ENCODE measurements at regions not wholly inside any gene's neighbourhood (a gene's known extent, or its start where the extent isn't known, plus 50 kb on each side); places are given as distances from the start of the nearest gene placed in this dataset.

DNA sequence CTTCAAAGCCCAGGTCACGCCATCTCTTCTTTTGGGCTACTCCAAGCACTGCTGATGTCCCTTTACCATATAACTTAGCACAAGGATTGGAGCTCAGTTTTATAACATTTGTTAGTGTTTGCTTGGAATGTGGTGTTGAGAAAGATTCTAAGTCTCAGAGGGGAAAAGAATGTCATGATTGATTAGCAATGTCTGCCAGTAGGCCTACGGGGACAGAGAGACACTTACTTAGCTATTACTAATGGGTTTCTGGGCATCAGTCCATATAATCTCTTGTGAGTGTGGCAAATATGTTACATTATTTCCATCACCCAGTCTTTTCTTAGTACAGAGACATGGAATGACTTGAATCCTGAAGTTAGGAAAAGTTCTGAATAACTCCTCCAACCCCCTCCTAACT is 75.4 kb upstream of the FSHB start:
- intact Hi-C loops (cut with DNase I) = no loop called here
- ATAC-seq (no peak), DNase-seq (no peak)
- no peaks in the 10 kb centered on the region for H3K4me1 ChIP-seq (ENCODE audit: control insufficient read depth, insufficient read depth, low read length)
- WGBS = 65% methylated on average over 2 of the region's 2 CpGs
- H3K27ac ChIP-seq (ENCODE audit: low read length) = no peak overlapping the region
- no peaks in the 10 kb centered on the region for H3K27me3 ChIP-seq (ENCODE audit: control insufficient read depth, insufficient read depth)
- H3K4me3 ChIP-seq (ENCODE audit: low read length) = no peak overlapping the region
- no peaks in the 10 kb centered on the region for H3K9me3 ChIP-seq (ENCODE audit: control insufficient read depth, low read length)

DNA sequence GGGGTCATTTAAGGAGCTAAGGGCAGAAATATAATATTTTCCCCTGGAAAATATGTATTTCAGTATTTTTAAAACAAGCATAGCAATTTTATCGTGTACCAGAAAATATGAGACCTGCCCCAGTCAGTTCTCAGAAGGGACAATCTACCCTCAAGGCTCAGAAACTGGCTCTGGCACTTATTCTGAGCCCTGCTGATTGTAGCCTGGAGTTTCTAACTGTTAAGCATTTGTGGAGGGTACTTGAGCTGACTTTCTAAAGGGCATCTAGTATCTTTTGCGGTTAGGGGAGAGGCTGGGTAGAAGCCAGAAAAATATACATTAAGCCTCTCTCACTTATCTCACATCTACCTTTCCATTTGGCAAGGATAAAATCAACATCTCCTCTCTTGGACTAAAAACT is 71.3 kb upstream of the FSHB start:
- intact Hi-C loops (cut with DNase I) = no loop called here
- Histone ChIP-seq H3K4me3 (ENCODE audit: low read length) (no peak overlapping the region), H3K27me3 (ENCODE audit: control insufficient read depth, insufficient read depth) (no peaks in the 10 kb centered on the region), H3K27ac (ENCODE audit: low read length) (no peak overlapping the region), H3K4me1 (ENCODE audit: control insufficient read depth, insufficient read depth, low read length) (no peaks in the 10 kb centered on the region), H3K9me3 (ENCODE audit: control insufficient read depth, low read length) (no peaks in the 10 kb centered on the region)
- ATAC-seq = no peak
- 70% methylated on average over 2 of the region's 2 CpGs for WGBS
- no peak for DNase-seq

DNA sequence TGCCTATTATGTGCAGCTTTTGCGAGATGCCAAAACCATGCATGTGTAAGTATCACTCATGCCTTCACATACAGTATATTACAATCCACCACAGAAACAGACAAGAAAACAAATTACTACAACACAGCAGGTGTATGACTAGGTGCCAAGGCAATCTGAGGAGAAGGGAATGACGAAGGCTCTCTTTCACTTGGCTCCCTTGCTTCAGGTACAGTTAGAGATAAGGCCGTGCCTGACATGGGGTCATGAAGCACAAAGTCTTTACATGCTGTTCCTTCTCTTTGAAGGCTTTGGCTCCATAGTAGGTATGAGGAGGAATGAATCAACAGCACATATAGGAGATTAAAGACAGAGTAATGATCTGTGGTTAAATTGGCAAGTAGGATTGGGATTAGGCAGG is 65.2 kb upstream of the FSHB start:
- DNase-seq (no peak), ATAC-seq (no peak)
- Histone ChIP-seq H3K27ac (ENCODE audit: low read length) (no peak overlapping the region), H3K4me3 (ENCODE audit: low read length) (no peak overlapping the region), H3K27me3 (ENCODE audit: control insufficient read depth, insufficient read depth) (no peaks in the 10 kb centered on the region), H3K4me1 (ENCODE audit: control insufficient read depth, insufficient read depth, low read length) (no peaks in the 10 kb centered on the region), H3K9me3 (ENCODE audit: control insufficient read depth, low read length) (no peaks in the 10 kb centered on the region)
- intact Hi-C loops (cut with DNase I) = no loop called here
- WGBS = 85% methylated on average over 3 of the region's 3 CpGs

DNA sequence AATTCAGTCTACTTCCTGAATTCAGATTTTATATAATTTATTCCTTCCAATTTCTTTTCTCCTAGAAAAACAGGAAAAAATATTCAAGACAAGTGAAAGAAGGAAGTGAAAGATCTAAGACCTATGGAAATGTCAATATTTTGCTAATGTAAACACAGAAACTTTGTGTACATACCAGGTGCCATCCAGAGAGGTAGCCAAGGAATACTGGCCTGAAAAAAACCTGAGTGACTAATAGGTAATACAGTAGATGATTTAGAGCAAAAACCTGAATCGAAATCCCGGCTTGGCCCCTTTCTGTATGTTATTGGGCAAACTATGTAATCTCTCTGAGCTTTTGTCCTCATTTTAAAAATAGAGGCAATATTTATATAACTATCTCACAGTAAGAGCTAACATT is 59.2 kb upstream of the FSHB start:
- 89% methylated on average over 2 of the region's 2 CpGs for WGBS
- ATAC-seq (no peak), DNase-seq (no peak)
- H3K27me3 ChIP-seq (ENCODE audit: control insufficient read depth, insufficient read depth) = no peaks in the 10 kb centered on the region
- H3K9me3 ChIP-seq (ENCODE audit: control insufficient read depth, low read length) = no peaks in the 10 kb centered on the region
- H3K27ac ChIP-seq (ENCODE audit: low read length) = no peak overlapping the region
- H3K4me3 ChIP-seq (ENCODE audit: low read length) = no peak overlapping the region
- intact Hi-C loops (cut with DNase I) = no loop called here
- H3K4me1 ChIP-seq (ENCODE audit: control insufficient read depth, insufficient read depth, low read length) = no peaks in the 10 kb centered on the region

DNA sequence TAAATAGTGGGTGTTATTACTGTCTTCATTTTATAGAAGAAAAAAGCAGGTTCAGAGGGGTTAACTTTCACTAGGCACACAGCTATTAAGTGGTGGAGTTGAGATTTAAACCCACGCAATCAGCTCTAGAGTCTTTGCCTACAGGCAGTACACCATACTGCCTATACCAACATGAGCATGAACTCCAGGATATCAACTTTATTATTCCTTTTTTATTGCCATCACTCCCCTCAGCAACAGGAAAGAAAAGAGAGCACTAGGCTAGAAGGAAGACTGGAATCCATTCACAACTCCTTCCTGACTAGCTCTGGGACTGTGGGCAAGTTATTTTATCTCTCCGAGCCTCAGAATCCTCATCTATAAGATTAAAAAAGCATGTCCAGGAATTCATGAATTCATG is 58.7 kb upstream of the FSHB start:
- WGBS = 85% methylated on average over 2 of the region's 2 CpGs

DNA sequence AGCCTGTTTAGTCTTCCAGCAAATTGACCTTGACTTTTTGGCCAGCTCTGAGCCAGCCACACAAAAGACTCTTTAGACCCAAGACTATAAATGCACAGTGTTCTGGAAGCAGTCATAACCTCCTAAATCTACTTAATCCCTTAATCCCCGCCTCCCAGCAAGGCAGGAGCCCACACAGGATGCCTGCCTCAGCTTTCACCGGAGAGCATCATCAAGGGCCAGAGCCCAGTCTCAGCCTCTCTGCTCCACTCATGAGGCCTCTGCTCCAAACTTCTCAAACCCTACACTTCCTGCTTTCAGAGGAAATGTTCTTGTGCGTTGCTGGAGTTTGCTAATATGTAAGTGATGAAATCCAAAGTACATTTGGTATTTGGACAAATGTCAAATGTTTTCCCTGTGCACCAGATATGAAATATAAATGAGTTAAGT is 57.9 kb upstream of the FSHB start:
- intact Hi-C loops (cut with DNase I) = no loop called here
- no peaks in the 10 kb centered on the region for H3K27me3 ChIP-seq (ENCODE audit: control insufficient read depth, insufficient read depth)
- peak; percentile 55 to 87 for ATAC-seq
- no peaks in the 10 kb centered on the region for H3K4me1 ChIP-seq (ENCODE audit: control insufficient read depth, insufficient read depth, low read length)
- WGBS = 36% methylated on average over 3 of the region's 3 CpGs
- H3K27ac ChIP-seq (ENCODE audit: low read length) = no peak overlapping the region
- H3K9me3 ChIP-seq (ENCODE audit: control insufficient read depth, low read length) = no peaks in the 10 kb centered on the region
- no peak overlapping the region for H3K4me3 ChIP-seq (ENCODE audit: low read length)
- DNase-seq = peak in 1 of 3 donors; percentile 45

More for the DNA sequence above, 58.7 kb upstream of the FSHB start:
- Histone ChIP-seq H3K4me3 (ENCODE audit: low read length) (no peak overlapping the region), H3K9me3 (ENCODE audit: control insufficient read depth, low read length) (no peaks in the 10 kb centered on the region), H3K27me3 (ENCODE audit: control insufficient read depth, insufficient read depth) (no peaks in the 10 kb centered on the region), H3K27ac (ENCODE audit: low read length) (no peak overlapping the region), H3K4me1 (ENCODE audit: control insufficient read depth, insufficient read depth, low read length) (no peaks in the 10 kb centered on the region)
- no peak for DNase-seq
- intact Hi-C loops (cut with DNase I) = no loop called here
- no peak for ATAC-seq

DNA sequence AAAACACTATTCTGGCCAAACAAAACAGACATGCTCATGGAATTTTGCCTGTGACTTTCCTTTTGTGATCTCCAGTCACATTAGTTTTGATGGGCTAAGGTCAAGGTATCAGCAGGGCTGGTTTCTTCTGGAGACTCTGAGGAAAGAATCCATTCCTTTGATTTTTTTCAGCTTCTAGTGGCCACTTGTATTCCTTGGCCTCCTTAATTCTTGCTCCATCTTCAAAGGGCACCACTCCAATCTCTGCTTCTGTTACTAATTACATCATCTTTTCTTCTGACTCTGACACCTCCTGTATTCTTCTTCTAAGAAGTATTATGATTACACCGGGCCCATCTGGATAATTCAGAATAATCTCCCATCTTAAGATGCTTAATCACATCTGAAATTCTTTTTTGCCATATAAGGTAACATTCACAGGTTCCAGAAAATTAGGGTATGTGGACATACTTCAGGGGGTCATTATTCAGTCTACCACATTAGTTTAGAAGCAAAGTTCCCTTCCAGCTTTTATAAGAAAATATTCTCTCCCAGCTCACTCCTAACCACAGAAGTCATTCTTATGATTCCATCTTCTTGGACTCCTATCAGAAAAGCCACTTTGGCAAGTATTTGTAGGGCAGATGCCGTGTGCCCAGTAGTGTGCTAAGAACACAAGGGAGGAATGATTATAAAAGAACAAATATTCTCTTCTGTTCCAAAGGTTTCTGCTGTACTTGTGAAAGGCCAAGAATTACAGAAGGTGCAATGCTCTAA is 56.4 kb upstream of the FSHB start:
- no peak overlapping the region for H3K4me3 ChIP-seq (ENCODE audit: low read length)
- intact Hi-C loops (cut with DNase I) = no loop called here
- no peak overlapping the region for H3K27ac ChIP-seq (ENCODE audit: low read length)
- no peak for DNase-seq
- 58% methylated on average over 2 of the region's 2 CpGs for WGBS
- no peaks in the 10 kb centered on the region for H3K27me3 ChIP-seq (ENCODE audit: control insufficient read depth, insufficient read depth)
- ATAC-seq = peak; percentile 50 to 55
- no peaks in the 10 kb centered on the region for H3K4me1 ChIP-seq (ENCODE audit: control insufficient read depth, insufficient read depth, low read length)
- no peaks in the 10 kb centered on the region for H3K9me3 ChIP-seq (ENCODE audit: control insufficient read depth, low read length)
